Activated naive CD8-positive, alpha-beta T cell treated with anti-CD3 and anti-CD28 coated beads, Interleukin-2, amount 10 ng/mL, durations not matched to agents 7 days and 5 days (primary cell): ENCODE measurements at regions not wholly inside any gene's neighbourhood (a gene's known extent, or its start where the extent isn't known, plus 50 kb on each side); places are given as distances from the start of the nearest gene placed in this dataset.
"Not testable (repeated sequence)": the region's sequence is repeated elsewhere in the genome, so short reads cannot be mapped to it uniquely, and the experiment has no call there.

Experiments
- ATAC-seq: fragments of 150-1000 bp; cut with Tn5 transposase; one replicate; pipeline ENCODE4 v1.10.0; 2021; ENCODE audit warnings: low read depth, moderate library complexity
- POLR2A ChIA-PET: fragments of 350-600 bp; sonication (Branson Sonifier 250); formaldehyde crosslinking; loops from one replicate; lab custom pipeline; 2021; ENCODE audit warnings: antibody characterized with exemption; lab: Charles Lee
- DNase-seq: peaks from one replicate; pipeline ENCODE4 v3.0.0; 2021
- H3K27ac Mint-ChIP-seq: one replicate; pipeline ENCODE4 v1.8.0; 2022; ENCODE audit warnings: mild to moderate bottlenecking, mixed read lengths
- H3K27me3 Mint-ChIP-seq: one replicate; pipeline ENCODE4 v1.8.0; 2022; ENCODE audit warnings: mild to moderate bottlenecking, moderate library complexity, mixed read lengths
- H3K36me3 Mint-ChIP-seq: one replicate; pipeline ENCODE4 v1.8.0; 2021; ENCODE audit warnings: mild to moderate bottlenecking, mixed read lengths
- H3K4me1 Mint-ChIP-seq: one replicate; pipeline ENCODE4 v1.8.0; 2021; ENCODE audit warnings: mixed read lengths
- H3K4me3 Mint-ChIP-seq: one replicate; pipeline ENCODE4 v1.8.0; 2022; ENCODE audit warnings: mild to moderate bottlenecking, moderate library complexity, mixed read lengths
- H3K9me3 Mint-ChIP-seq: one replicate; pipeline ENCODE4 v1.8.0; 2021; ENCODE audit warnings: mixed read lengths

DNA sequence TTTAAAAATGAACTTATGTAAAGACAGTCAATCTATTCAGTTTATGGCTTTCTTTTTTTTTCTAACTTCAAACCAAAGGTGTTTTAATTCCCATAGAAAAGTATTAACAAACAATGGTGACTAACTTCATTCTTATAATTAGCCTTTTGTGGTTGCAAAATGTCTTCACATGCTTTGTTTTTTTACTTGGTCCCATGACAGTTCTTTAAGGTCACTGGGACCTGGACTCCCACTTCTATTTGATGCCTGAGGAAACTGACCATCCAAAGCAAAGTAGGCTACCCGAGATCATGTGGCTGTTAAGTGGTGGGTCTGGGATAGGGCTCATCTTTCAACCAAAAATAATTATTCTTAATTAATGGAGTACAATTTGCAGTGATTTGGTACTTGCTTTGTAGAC lies 74.6 kb upstream of the CDC42EP3 start:
- H3K36me3 Mint-ChIP-seq, H3K27ac Mint-ChIP-seq, H3K4me3 Mint-ChIP-seq, DNase-seq, H3K9me3 Mint-ChIP-seq, H3K4me1 Mint-ChIP-seq, POLR2A ChIA-PET, H3K27me3 Mint-ChIP-seq, ATAC-seq: not testable (repeated sequence)

DNA sequence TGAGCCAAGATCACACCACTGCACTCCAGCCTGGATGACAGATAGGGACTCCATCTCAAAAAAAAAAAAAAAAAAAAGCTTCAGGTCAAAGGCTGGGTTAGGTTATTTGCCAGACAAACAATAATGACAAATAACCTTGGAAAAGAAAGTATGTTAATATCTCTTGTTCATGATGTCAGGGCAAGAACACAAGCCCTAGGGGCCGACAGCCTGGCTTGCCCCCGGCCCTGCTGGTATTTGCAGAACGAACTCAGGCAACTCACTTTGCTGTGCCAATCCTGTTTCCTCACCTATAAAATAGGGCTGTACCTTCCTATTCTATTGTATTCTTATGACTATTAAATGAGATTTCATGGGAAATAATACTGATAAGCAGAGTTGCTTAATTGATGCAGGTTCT lies 75.4 kb upstream of the CDC42EP3 start:
- POLR2A ChIA-PET = no interaction called here
- no peaks in the 10 kb centered on the region for H3K36me3 Mint-ChIP-seq
- H3K4me1 Mint-ChIP-seq = no peaks in the 10 kb centered on the region
- no peak overlapping the region for H3K4me3 Mint-ChIP-seq
- no peaks in the 10 kb centered on the region for H3K27me3 Mint-ChIP-seq
- H3K27ac Mint-ChIP-seq = no peak overlapping the region
- no peaks in the 10 kb centered on the region for H3K9me3 Mint-ChIP-seq
- ATAC-seq = no peak
- no peak for DNase-seq

DNA sequence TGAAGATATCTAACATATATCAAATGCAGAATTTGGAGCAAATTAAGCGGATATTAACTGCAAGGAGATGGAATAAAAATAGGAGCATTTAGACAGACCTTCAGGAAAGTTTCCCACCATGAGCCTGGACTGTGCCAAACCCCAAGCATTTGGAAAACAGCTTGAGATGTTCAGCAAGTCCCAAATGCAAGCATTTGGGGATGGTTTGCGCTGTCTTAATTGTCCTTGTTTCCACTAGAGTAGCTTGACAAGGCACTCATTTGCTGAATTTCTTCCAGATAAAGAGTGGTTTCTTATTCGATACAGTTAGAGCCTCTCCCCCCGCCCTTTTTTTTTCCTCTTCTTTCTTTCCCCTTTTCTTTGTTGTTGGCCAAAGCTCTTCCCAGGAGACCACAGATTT lies 77.1 kb upstream of the CDC42EP3 start:
- DNase-seq = no peak
- ATAC-seq = no peak
- H3K36me3 Mint-ChIP-seq = no peaks in the 10 kb centered on the region
- no peaks in the 10 kb centered on the region for H3K4me1 Mint-ChIP-seq
- no peaks in the 10 kb centered on the region for H3K9me3 Mint-ChIP-seq
- POLR2A ChIA-PET = no interaction called here
- H3K4me3 Mint-ChIP-seq = no peak overlapping the region
- no peak overlapping the region for H3K27ac Mint-ChIP-seq
- H3K27me3 Mint-ChIP-seq = no peaks in the 10 kb centered on the region

DNA sequence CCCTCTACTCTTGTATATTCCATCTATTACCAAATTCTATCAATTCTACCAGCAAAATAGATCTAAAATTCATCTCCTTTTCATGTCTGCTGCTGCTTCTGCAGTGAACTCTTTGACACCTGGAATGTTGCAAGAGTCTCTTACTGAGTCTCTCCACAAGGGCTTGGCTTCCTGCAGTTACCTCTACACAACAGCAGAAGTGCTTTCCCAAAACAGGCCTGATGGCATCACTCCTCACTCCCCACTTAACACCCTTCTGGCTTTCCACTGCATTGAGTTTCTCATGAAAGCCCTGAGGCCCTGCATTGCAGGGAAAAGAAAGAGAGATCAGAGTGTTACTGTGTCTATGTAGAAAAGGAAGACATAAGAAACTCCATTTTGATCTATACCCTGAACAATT lies 78.8 kb upstream of the CDC42EP3 start:
- DNase-seq, H3K4me1 Mint-ChIP-seq, ATAC-seq, H3K4me3 Mint-ChIP-seq, H3K36me3 Mint-ChIP-seq, H3K27me3 Mint-ChIP-seq, H3K9me3 Mint-ChIP-seq, POLR2A ChIA-PET, H3K27ac Mint-ChIP-seq: not testable (repeated sequence)

DNA sequence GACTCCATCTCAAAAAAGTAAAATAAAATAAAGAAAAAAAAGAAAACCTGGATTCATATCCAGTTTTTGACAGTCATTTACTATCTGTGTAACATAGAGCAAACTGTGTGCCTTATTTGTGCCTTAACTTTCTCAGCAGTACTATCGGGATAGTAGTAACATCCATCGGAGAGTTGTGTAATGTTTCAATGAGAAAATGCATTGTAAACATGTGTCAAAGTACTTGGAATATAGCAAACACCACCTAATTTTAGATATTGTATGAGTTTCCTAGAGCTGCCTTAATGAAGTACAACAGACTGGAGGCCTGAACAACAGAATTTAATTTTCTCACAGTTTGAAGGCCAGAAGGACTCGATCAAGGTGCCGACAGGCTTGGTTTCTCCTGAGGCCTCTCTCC lies 81.3 kb upstream of the CDC42EP3 start:
- no peaks in the 10 kb centered on the region for H3K27me3 Mint-ChIP-seq
- H3K27ac Mint-ChIP-seq = no peak overlapping the region
- no peaks in the 10 kb centered on the region for H3K4me1 Mint-ChIP-seq
- no peak for DNase-seq
- POLR2A ChIA-PET = no interaction called here
- peaks cover 3% of the 10 kb centered on the region for H3K9me3 Mint-ChIP-seq
- ATAC-seq = no peak
- H3K36me3 Mint-ChIP-seq = no peaks in the 10 kb centered on the region
- H3K4me3 Mint-ChIP-seq = no peak overlapping the region

DNA sequence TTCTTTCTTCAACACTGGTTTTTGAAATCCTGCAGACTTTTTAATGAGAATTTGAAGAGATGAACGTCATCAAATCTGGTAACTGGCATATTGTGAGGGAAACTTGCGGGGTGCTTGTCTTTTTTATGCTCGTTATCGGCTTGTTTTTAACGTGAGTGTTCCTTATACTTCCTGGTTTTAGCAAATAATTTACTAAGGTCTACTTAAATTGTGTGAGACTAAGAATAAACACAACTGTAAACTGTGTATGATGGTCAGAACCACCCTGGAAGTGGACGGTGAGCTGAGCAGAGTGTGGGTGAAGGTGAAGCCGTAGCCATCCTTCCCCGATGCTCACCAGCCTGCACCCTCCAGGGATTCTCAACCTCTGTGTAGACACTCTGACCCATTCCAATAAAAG lies 82.3 kb upstream of the CDC42EP3 start:
- DNase-seq = no peak
- no peak overlapping the region for H3K27ac Mint-ChIP-seq
- H3K27me3 Mint-ChIP-seq = no peaks in the 10 kb centered on the region
- H3K4me1 Mint-ChIP-seq = peaks cover 3% of the 10 kb centered on the region
- ATAC-seq = no peak
- POLR2A ChIA-PET = no interaction called here
- peaks cover 5% of the 10 kb centered on the region for H3K9me3 Mint-ChIP-seq
- H3K4me3 Mint-ChIP-seq = no peak overlapping the region
- peaks cover 1% of the 10 kb centered on the region for H3K36me3 Mint-ChIP-seq

DNA sequence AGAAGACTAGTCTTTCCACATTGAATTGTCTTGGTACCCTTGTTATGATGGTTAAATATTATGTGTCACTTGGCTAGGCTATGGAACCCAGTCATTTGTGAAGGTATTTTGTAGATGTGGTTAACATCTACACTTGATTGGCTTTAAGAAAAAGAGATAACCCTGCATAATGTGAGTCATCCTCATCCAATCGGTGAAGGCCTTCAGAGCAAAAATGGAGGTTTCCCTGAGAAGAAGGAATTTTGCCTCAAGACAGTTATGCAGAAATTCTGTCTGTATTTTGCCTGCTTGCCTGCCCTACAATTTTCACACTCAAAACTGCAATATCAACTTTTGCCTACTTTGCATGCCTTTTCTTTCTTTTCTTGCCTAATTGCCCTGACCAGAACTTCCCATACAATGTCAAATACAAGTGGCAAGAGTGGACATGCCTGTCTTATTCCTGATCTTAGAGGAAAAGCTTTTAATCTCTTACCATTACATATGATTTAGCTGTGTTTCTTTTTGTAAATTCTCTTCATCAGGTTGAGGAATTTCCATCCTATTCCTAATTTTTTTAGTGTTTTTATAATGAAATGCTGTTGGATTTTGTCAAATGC lies 84.6 kb upstream of the CDC42EP3 start:
- H3K4me3 Mint-ChIP-seq, POLR2A ChIA-PET: not testable (repeated sequence)

DNA sequence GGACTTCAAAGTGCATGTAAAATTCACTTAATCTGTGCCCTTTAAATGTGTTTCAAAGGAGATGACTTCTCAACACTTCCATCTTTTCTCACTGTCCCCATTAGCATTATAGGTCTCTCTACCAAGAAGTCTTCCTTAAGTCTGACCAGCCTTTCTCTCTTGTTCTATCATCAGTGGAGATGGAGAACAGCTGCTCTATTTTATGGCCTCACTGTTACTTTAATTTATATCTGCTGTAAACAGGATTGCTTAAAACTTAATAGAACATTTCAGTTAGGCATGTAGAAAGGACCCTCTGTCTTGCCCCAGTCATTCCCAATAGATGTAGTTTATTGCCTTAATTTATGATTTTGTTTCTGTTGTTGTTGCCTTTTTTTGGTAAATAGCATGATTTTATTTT lies 86.0 kb upstream of the CDC42EP3 start:
- H3K27me3 Mint-ChIP-seq, H3K36me3 Mint-ChIP-seq, POLR2A ChIA-PET, H3K4me1 Mint-ChIP-seq, H3K9me3 Mint-ChIP-seq, H3K4me3 Mint-ChIP-seq, ATAC-seq, H3K27ac Mint-ChIP-seq, DNase-seq: not testable (repeated sequence)

More for the DNA sequence above, 84.6 kb upstream of the CDC42EP3 start:
- H3K27me3 Mint-ChIP-seq, ATAC-seq, H3K9me3 Mint-ChIP-seq, DNase-seq, H3K27ac Mint-ChIP-seq, H3K4me1 Mint-ChIP-seq, H3K36me3 Mint-ChIP-seq: not testable (repeated sequence)

DNA sequence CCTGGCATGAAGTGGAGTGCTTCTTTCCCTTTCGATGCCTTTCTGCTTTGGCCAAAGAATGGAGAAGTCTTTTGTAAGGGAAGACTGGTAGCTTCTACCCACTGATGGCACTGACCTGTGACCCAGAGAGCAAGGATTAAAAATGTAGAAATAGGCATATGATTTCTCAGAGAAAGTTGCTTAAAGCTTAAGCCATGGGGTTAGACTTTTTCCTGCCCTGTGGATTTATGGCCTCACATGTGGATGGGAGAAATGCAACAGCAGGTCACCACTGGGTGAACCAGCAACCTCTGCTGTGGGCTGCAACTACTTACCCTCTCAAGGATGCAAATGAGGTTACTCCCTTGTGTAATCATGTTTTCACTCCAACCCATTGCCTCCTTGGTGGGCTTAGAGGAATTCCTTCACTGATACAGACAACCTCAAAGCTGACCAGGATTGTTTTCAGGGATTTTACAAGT lies 86.7 kb upstream of the CDC42EP3 start:
- ATAC-seq, H3K27ac Mint-ChIP-seq, H3K27me3 Mint-ChIP-seq, POLR2A ChIA-PET, H3K9me3 Mint-ChIP-seq, H3K4me1 Mint-ChIP-seq, DNase-seq, H3K4me3 Mint-ChIP-seq, H3K36me3 Mint-ChIP-seq: not testable (repeated sequence)

DNA sequence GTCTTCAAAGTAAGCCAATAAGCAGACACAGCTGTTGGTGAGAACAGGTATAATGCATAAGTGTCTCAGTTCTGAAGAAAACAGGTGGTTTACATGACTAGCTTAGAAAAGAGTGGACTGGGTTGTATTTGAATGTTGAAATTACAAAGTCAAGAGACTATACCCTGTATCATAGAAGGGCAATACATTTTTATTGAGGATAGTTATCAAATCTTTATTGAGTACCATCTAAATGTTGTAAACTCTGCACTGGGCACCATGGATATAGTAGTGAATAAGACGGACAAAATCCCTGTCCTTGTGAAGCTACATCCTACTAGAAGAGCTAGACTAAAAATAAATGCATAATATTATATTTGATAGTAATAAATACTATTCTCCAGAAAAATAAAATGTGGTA lies 88.5 kb upstream of the CDC42EP3 start:
- ATAC-seq, H3K27me3 Mint-ChIP-seq, H3K9me3 Mint-ChIP-seq, POLR2A ChIA-PET, H3K4me1 Mint-ChIP-seq, H3K4me3 Mint-ChIP-seq, DNase-seq, H3K36me3 Mint-ChIP-seq, H3K27ac Mint-ChIP-seq: not testable (repeated sequence)

DNA sequence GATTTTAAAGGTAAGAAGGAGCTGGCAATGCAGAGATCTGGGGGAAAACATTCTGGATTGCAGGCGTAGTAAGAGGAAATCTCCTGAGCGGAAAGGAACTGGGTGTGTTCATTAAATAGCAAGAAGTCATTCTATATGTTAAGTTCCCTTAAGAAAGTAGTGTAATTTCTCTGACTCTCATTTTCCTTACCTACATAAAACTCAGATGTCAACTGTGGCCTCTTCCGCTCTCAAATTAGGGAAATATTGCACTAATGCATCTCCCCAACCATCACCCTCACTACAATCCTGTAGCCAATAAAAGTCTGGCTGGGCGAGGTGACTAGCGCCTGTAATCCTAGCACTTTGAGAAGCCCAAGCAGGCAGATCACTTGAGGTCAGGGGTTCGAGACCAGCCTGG lies 89.0 kb upstream of the CDC42EP3 start:
- H3K27ac Mint-ChIP-seq = no peak overlapping the region
- ATAC-seq = no peak
- DNase-seq = no peak
- POLR2A ChIA-PET = no interaction called here
- no peaks in the 10 kb centered on the region for H3K27me3 Mint-ChIP-seq
- peaks cover 8% of the 10 kb centered on the region for H3K4me1 Mint-ChIP-seq
- no peak overlapping the region for H3K4me3 Mint-ChIP-seq
- H3K9me3 Mint-ChIP-seq = peaks cover 7% of the 10 kb centered on the region
- H3K36me3 Mint-ChIP-seq = peaks cover 9% of the 10 kb centered on the region

DNA sequence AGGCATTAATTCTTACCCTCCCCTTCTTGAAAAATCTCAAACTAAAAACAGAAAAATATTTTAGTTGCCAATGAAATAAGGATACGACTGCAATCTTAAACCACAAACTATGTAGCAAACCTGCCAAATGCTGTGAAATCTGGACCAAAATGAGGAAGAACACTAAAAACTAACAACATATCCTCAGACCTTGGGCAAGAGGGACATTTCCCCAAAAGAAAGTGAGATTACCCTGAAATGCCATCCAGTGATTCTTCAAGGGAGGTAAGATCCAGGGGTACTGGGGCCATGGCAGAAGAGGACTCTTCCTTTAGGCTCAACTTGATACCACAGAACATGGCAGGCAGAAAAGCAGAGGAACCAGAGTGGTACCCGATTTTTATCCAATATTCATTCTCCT lies 90.8 kb upstream of the CDC42EP3 start:
- H3K27me3 Mint-ChIP-seq, POLR2A ChIA-PET, H3K27ac Mint-ChIP-seq, H3K4me3 Mint-ChIP-seq, H3K36me3 Mint-ChIP-seq, DNase-seq, H3K4me1 Mint-ChIP-seq, ATAC-seq, H3K9me3 Mint-ChIP-seq: not testable (repeated sequence)

DNA sequence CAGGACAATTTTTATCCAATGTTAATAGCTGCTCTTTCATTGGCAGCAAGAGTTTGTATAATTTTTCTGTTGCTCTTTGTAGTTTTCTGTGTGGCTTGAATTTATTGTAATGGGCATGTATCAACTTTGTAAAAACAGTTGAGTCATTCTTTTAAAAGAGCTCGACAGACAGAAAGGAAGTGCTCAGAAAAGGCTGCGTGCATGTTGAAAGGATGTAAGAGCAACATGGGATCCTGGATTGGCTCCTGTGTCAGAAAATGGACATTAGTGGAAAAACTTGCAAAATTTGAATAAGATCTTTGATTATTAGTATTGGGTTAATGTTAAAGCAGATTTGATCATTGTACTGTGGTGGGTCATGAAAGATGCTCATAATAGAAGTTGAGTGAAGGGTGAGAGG lies 93.3 kb upstream of the CDC42EP3 start:
- no peak overlapping the region for H3K27ac Mint-ChIP-seq
- POLR2A ChIA-PET = no interaction called here
- DNase-seq (no peak), ATAC-seq (no peak)
- H3K9me3 Mint-ChIP-seq = peaks cover 5% of the 10 kb centered on the region
- peaks cover 12% of the 10 kb centered on the region for H3K4me1 Mint-ChIP-seq
- peaks cover 10% of the 10 kb centered on the region for H3K36me3 Mint-ChIP-seq
- no peak overlapping the region for H3K4me3 Mint-ChIP-seq
- no peaks in the 10 kb centered on the region for H3K27me3 Mint-ChIP-seq

DNA sequence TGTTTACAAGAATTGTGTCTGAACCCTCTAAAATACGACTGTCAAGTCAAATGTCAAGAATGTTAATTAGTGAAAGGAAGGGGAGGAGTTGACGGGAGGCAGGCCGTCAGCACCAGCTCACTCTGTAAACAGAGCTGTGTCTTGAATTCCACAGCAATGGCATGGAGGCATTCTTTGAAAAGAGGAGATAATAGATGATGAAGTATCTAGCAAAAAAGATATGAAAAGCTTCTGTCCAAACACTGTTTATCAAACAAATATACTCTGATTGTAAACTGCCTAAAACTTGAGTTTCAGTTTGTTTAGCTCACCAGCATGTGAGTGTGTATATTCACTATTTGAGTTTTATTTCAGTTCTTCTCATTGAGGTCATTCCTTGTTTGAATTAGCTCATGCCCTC lies 94.7 kb upstream of the CDC42EP3 start:
- Mint-ChIP-seq H3K27ac (no peak overlapping the region), H3K9me3 (peaks cover 5% of the 10 kb centered on the region), H3K4me3 (no peak overlapping the region), H3K27me3 (no peaks in the 10 kb centered on the region), H3K36me3 (peaks cover 10% of the 10 kb centered on the region), H3K4me1 (peaks cover 12% of the 10 kb centered on the region)
- POLR2A ChIA-PET = no interaction called here
- DNase-seq (no peak), ATAC-seq (no peak)

DNA sequence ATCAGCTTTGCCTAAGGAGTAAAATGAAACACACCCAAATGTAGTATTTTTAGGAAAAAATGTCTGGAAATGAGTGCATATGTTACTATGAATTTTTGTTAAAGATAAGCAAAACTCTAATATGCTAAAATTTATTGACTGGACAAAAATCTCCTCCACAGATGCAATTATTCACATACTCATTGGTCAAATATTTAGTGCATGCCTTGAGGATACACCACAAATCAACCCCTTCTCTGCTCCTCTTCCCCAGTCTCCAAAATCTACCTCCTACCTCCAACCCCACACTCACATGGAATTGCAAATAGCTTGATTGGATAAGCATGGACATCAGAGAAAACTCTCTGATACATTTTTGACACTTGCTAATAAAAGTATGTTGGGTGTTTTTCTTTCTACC lies 95.6 kb upstream of the CDC42EP3 start:
- POLR2A ChIA-PET = no interaction called here
- Mint-ChIP-seq H3K9me3 (peaks cover 5% of the 10 kb centered on the region), H3K36me3 (peaks cover 10% of the 10 kb centered on the region), H3K27me3 (no peaks in the 10 kb centered on the region), H3K4me1 (peaks cover 12% of the 10 kb centered on the region), H3K4me3 (no peak overlapping the region), H3K27ac (no peak overlapping the region)
- ATAC-seq (no peak), DNase-seq (no peak)
